ENCODE measurements at regions not wholly inside any gene's neighbourhood (a gene's known extent, or its start where the extent isn't known, plus 50 kb on each side); places are given as distances from the start of the nearest gene placed in this dataset.

- no peak for TF ChIP-seq CTCF (IDR thresholded peaks at IDR 0.05; ENCODE audit: low read depth, low read length)
- peaks cover 9% of the 10 kb centered on the region for H3K4me1 ChIP-seq (ENCODE audit: low read depth)
- H3K9me3 ChIP-seq (ENCODE audit: low read depth): no peaks in the 10 kb centered on the region
- H3K36me3 ChIP-seq: no peaks in the 10 kb centered on the region
- H3K27ac ChIP-seq: no peak overlapping the region
- H3K27me3 ChIP-seq: no peaks in the 10 kb centered on the region
- no peak for DNase-seq (ENCODE audit: low read depth in 1 of 2, low spot score in 1 of 2)
- no peak overlapping the region for H3K4me3 ChIP-seq
Measured at GRCh38 chr2:226274143-226274542, 525.5 kb downstream of the IRS1 start.

GRCh38 chr2:226273440-226273839 lies 526.2 kb downstream of the IRS1 start:
- no peaks in the 10 kb centered on the region for H3K36me3 ChIP-seq
- no peak overlapping the region for H3K27ac ChIP-seq
- no peaks in the 10 kb centered on the region for H3K27me3 ChIP-seq
- no peak for DNase-seq (ENCODE audit: low read depth in 1 of 2, low spot score in 1 of 2)
- no peak overlapping the region for H3K4me3 ChIP-seq
- H3K4me1 ChIP-seq (ENCODE audit: low read depth): peaks cover 9% of the 10 kb centered on the region
- no peaks in the 10 kb centered on the region for H3K9me3 ChIP-seq (ENCODE audit: low read depth)
- TF ChIP-seq CTCF (IDR thresholded peaks at IDR 0.05; ENCODE audit: low read depth, low read length): no peak

- no peaks in the 10 kb centered on the region for H3K36me3 ChIP-seq
- no peak for TF ChIP-seq CTCF (IDR thresholded peaks at IDR 0.05; ENCODE audit: low read depth, low read length)
- DNase-seq (ENCODE audit: low read depth in 1 of 2, low spot score in 1 of 2): no peak
Measured at GRCh38 chr2:226272435-226272834, 527.2 kb downstream of the IRS1 start.

GRCh38 chr2:226270285-226271058 lies 529.1 kb downstream of the IRS1 start:
- H3K4me1 ChIP-seq (ENCODE audit: low read depth): peaks cover 15% of the 10 kb centered on the region
- no peaks in the 10 kb centered on the region for H3K36me3 ChIP-seq
- H3K27ac ChIP-seq: no peak overlapping the region
- H3K9me3 ChIP-seq (ENCODE audit: low read depth): no peaks in the 10 kb centered on the region
- no peak for DNase-seq (ENCODE audit: low read depth in 1 of 2, low spot score in 1 of 2)
- H3K4me3 ChIP-seq: no peak overlapping the region
- H3K27me3 ChIP-seq: no peaks in the 10 kb centered on the region
- TF ChIP-seq CTCF (IDR thresholded peaks at IDR 0.05; ENCODE audit: low read depth, low read length): no peak

More at GRCh38 chr2:226272435-226272834, 527.2 kb downstream of the IRS1 start:
- Histone ChIP-seq H3K27me3 (no peaks in the 10 kb centered on the region), H3K27ac (no peak overlapping the region), H3K9me3 (ENCODE audit: low read depth) (no peaks in the 10 kb centered on the region), H3K4me3 (no peak overlapping the region), H3K4me1 (ENCODE audit: low read depth) (peaks cover 15% of the 10 kb centered on the region)

GRCh38 chr2:226267516-226268289 lies 531.9 kb downstream of the IRS1 start:
- no peak overlapping the region for H3K4me3 ChIP-seq
- H3K4me1 ChIP-seq (ENCODE audit: low read depth): peaks cover 6% of the 10 kb centered on the region
- TF ChIP-seq CTCF (IDR thresholded peaks at IDR 0.05; ENCODE audit: low read depth, low read length): no peak
- H3K27ac ChIP-seq: no peak overlapping the region
- H3K27me3 ChIP-seq: no peaks in the 10 kb centered on the region
- no peaks in the 10 kb centered on the region for H3K36me3 ChIP-seq
- peak; percentile 35 to 72 for DNase-seq (ENCODE audit: low read depth in 1 of 2, low spot score in 1 of 2)
- H3K9me3 ChIP-seq (ENCODE audit: low read depth): no peaks in the 10 kb centered on the region

All from cardiac muscle cell (in vitro differentiated cells and primary cell).